SK-N-SH treated with all-trans-retinoic acid at 6 μM for 48 hours (cell line): ENCODE measurements at regions not wholly inside any gene's neighbourhood (a gene's known extent, or its start where the extent isn't known, plus 50 kb on each side); places are given as distances from the start of the nearest gene placed in this dataset.
A peak's percentile ranks its signal among the peaks of the same experiment; 100 is the strongest.

Experiments
- ATAC-seq: fragments of 200-7000 bp; cut with Tn5 transposase; 3 replicates; pipeline ENCODE4 v1.9.1; 2020; ENCODE audit warnings: mild to moderate bottlenecking, moderate library complexity
- BACH2 ChIP-seq: fragments of 250-450 bp; sonication (Bioruptor Pico); IDR thresholded peaks from 2 replicates; pipeline ENCODE4 v1.9.0; 2021; ENCODE audit warnings: mild to moderate bottlenecking, borderline replicate concordance
- CREB5 ChIP-seq: fragments of 250-450 bp; sonication (Bioruptor Pico); IDR thresholded peaks from 2 replicates; pipeline ENCODE4 v1.5.1; 2020; ENCODE audit warnings: low read depth, mild to moderate bottlenecking, moderate library complexity
- CSDC2 ChIP-seq: fragments of 250-450 bp; sonication (Bioruptor Pico); IDR thresholded peaks from 2 replicates; pipeline ENCODE4 v1.5.0; 2020; ENCODE audit warnings: mild to moderate bottlenecking, moderate library complexity
- CSRNP3 ChIP-seq: fragments of 250-450 bp; sonication (Bioruptor Pico); IDR thresholded peaks from 2 replicates; pipeline ENCODE4 v1.5.1; 2021; ENCODE audit warnings: mild to moderate bottlenecking, moderate library complexity
- ESRRG ChIP-seq: fragments of 250-450 bp; sonication (Bioruptor Pico); IDR thresholded peaks from 2 replicates; pipeline ENCODE4 v1.6.1; 2021; ENCODE audit warnings: mild to moderate bottlenecking
- OSR1 ChIP-seq: fragments of 250-450 bp; sonication (Bioruptor Pico); IDR thresholded peaks from 2 replicates; pipeline ENCODE4 v1.8.0; 2022; ENCODE audit warnings: moderate library complexity, mild to moderate bottlenecking, inconsistent platforms
- POU6F1 ChIP-seq: fragments of 250-450 bp; sonication (Bioruptor Pico); IDR thresholded peaks from 2 replicates; pipeline ENCODE4 v1.8.0; 2021; ENCODE audit warnings: low read depth, mild to moderate bottlenecking, moderate library complexity, borderline replicate concordance
- PPARA ChIP-seq: fragments of 250-450 bp; sonication (Bioruptor Pico); IDR thresholded peaks from 2 replicates; pipeline ENCODE4 v1.5.0; 2020; ENCODE audit warnings: mild to moderate bottlenecking, borderline replicate concordance
- RARB ChIP-seq: fragments of 250-450 bp; sonication (Bioruptor Pico); IDR thresholded peaks from 2 replicates; pipeline ENCODE4 v1.8.0; 2021; ENCODE audit warnings: mild to moderate bottlenecking, moderate library complexity
- TCF4 ChIP-seq: fragments of 250-450 bp; sonication (Bioruptor Pico); IDR thresholded peaks from 2 replicates; pipeline ENCODE4 v1.8.0; 2021; ENCODE audit warnings: mild to moderate bottlenecking, moderate library complexity, borderline replicate concordance
- TOX ChIP-seq: fragments of 250-450 bp; sonication (Bioruptor Pico); IDR thresholded peaks from 2 replicates; pipeline ENCODE4 v1.8.0; 2021; ENCODE audit warnings: mild to moderate bottlenecking, moderate library complexity, borderline replicate concordance
- TSHZ2 ChIP-seq: fragments of 250-450 bp; sonication (Bioruptor Pico); IDR thresholded peaks from 2 replicates; pipeline ENCODE4 v1.5.0; 2020; ENCODE audit warnings: mild to moderate bottlenecking, moderate library complexity
- ZC3H10 ChIP-seq: fragments of 250-450 bp; sonication (Bioruptor Pico); IDR thresholded peaks from 2 replicates; pipeline ENCODE4 v1.5.1; 2021; ENCODE audit warnings: mild to moderate bottlenecking, moderate library complexity
- ZFP3 ChIP-seq: fragments of 250-450 bp; sonication (Bioruptor Pico); IDR thresholded peaks from 2 replicates; pipeline ENCODE4 v1.5.0; 2020; ENCODE audit warnings: mild to moderate bottlenecking, moderate library complexity
- ZFP30 ChIP-seq: fragments of 450-650 bp; formaldehyde crosslinking; IDR thresholded peaks from 2 replicates; pipeline ENCODE4 v1.5.0; 2022; ENCODE audit warnings: mild to moderate bottlenecking, moderate library complexity
- ZNF70 ChIP-seq: fragments of 450-650 bp; formaldehyde crosslinking; IDR thresholded peaks from 2 replicates; pipeline ENCODE4 v1.5.0; 2020; ENCODE audit warnings: mild to moderate bottlenecking, moderate library complexity
- ZNF8 ChIP-seq: fragments of 450-650 bp; formaldehyde crosslinking; IDR thresholded peaks from 2 replicates; pipeline ENCODE4 v1.5.0; 2020; ENCODE audit warnings: mild to moderate bottlenecking, moderate library complexity

- ATAC-seq: no peak
- TF ChIP-seq RARB (CRISPR knock-in tag): no peak
- TF ChIP-seq ZFP3 (CRISPR knock-in tag): no peak
- no peak for TF ChIP-seq TSHZ2 (CRISPR knock-in tag)
- TF ChIP-seq TCF4: no peak
- TF ChIP-seq CSDC2: no peak
- TF ChIP-seq PPARA (CRISPR knock-in tag): no peak
- no peak for TF ChIP-seq TOX (CRISPR knock-in tag)
These were observed 371.4 kb upstream of the HTR2A start for GRCh38 chr13:47268270-47268669.

GRCh38 chr13:47258384-47258783 is 361.5 kb upstream of the HTR2A start:
- TF ChIP-seq ESRRG (CRISPR knock-in tag) (no peak), CSRNP3 (CRISPR knock-in tag) (no peak), ZNF70 (no peak), TSHZ2 (CRISPR knock-in tag) (no peak), OSR1 (CRISPR knock-in tag) (no peak), CSDC2 (no peak), ZFP30 (CRISPR knock-in tag) (no peak), CREB5 (no peak), TCF4 (no peak), RARB (CRISPR knock-in tag) (no peak), ZNF8 (CRISPR knock-in tag) (no peak)
- TF ChIP-seq, all 23 proteins: peak for 0
- ATAC-seq: no peak

GRCh38 chr13:47256618-47257017 is 359.8 kb upstream of the HTR2A start:
- TF ChIP-seq POU6F1 (CRISPR knock-in tag): no peak
- no peak for TF ChIP-seq ZNF8 (CRISPR knock-in tag)
- TF ChIP-seq CSDC2: no peak
- no peak for TF ChIP-seq ZFP30 (CRISPR knock-in tag)
- TF ChIP-seq ZNF70: no peak
- TF ChIP-seq ZFP3 (CRISPR knock-in tag): no peak
- TF ChIP-seq ZC3H10: no peak
- no peak for TF ChIP-seq CREB5
- no peak for TF ChIP-seq TOX (CRISPR knock-in tag)
- TF ChIP-seq BACH2: no peak
- TF ChIP-seq OSR1 (CRISPR knock-in tag): no peak
- TF ChIP-seq, all 23 proteins: peak for 0
- peak; percentile 74 for ATAC-seq
